IMR-90 (cell line): ENCODE measurements at regions not wholly inside any gene's neighbourhood (a gene's known extent, or its start where the extent isn't known, plus 50 kb on each side); places are given as distances from the start of the nearest gene placed in this dataset.
A peak's percentile ranks its signal among the peaks of the same experiment; 100 is the strongest.

Experiments
- ATAC-seq: fragments of 200-7000 bp; cut with Tn5 transposase; 2 replicates; pipeline ENCODE4 v1.9.1; 2020; ENCODE audit warnings: low read depth, mild to moderate bottlenecking, moderate library complexity
- BruUV-seq: library from RNA; stranded (reverse); fragments of 400-500 nt; replicated peaks from 2 replicates; lab custom pipeline; 2021; lab: Mats Ljungman, UMichigan
- CTCF ChIA-PET: fragments of 300-600 bp; formaldehyde crosslinking; extraction: SDS; loops from one replicate; lab custom pipeline; 2021; ENCODE audit warnings: antibody characterized with exemption; lab: Yijun Ruan, JAX
- POLR2A ChIA-PET: fragments of 300-600 bp; sonication (Branson Sonifier 250); formaldehyde crosslinking; loops from one replicate; lab custom pipeline; 2022; ENCODE audit warnings: antibody characterized with exemption; ENCODE audit not compliant: unreplicated experiment; lab: Charles Lee
- DNase-seq: peaks from one replicate; pipeline ENCODE4 v3.0.0; 2013
- H2AFZ ChIP-seq: replicated peaks from 2 replicates; pipeline ENCODE3; 2013; ENCODE audit warnings: low read length, mild to moderate bottlenecking; ENCODE audit not compliant: poor library complexity
- H2AK5ac ChIP-seq: 2 replicates; pipeline ENCODE4 v1.6.1; 2013; ENCODE audit warnings: low read depth, low read length, inconsistent platforms
- H2AK9ac ChIP-seq: replicated peaks from 2 replicates; pipeline ENCODE3; 2013; ENCODE audit warnings: mild to moderate bottlenecking, low read depth, low read length, moderate library complexity; ENCODE audit not compliant: poor library complexity
- H2BK120ac ChIP-seq: 2 replicates; pipeline ENCODE4 v1.6.1; 2013; ENCODE audit warnings: low read depth, low read length, inconsistent platforms
- H2BK15ac ChIP-seq: 3 replicates; pipeline ENCODE4 v1.6.1; 2013; ENCODE audit warnings: low read depth, low read length, inconsistent platforms
- H2BK20ac ChIP-seq: 2 replicates; pipeline ENCODE4 v1.6.1; 2013; ENCODE audit warnings: low read depth, mild to moderate bottlenecking, inconsistent platforms, low read length, moderate library complexity
- H2BK5ac ChIP-seq: 2 replicates; pipeline ENCODE4 v1.6.1; 2013; ENCODE audit warnings: mild to moderate bottlenecking, low read depth, low read length, inconsistent platforms; ENCODE audit not compliant: poor library complexity, severe bottlenecking
- H3K14ac ChIP-seq: replicated peaks from 2 replicates; pipeline ENCODE4 v1.6.1; 2013; ENCODE audit warnings: low read depth, low read length, inconsistent platforms
- H3K18ac ChIP-seq: 2 replicates; pipeline ENCODE4 v1.6.1; 2013; ENCODE audit warnings: low read depth, low read length, control low read depth
- H3K23ac ChIP-seq: 2 replicates; pipeline ENCODE4 v1.6.1; 2013; ENCODE audit warnings: low read depth, low read length, inconsistent platforms
- H3K27ac ChIP-seq: 2 replicates; pipeline ENCODE4 v1.5.1; 2013; ENCODE audit warnings: mild to moderate bottlenecking, control low read depth, low read length; ENCODE audit not compliant: insufficient read depth
- H3K27me3 ChIP-seq: 2 replicates; pipeline ENCODE4 v1.6.1; 2013; ENCODE audit warnings: low read length; ENCODE audit not compliant: control insufficient read depth, insufficient read depth
- H3K36me3 ChIP-seq: 2 replicates; pipeline ENCODE4 v1.6.1; 2013; ENCODE audit warnings: low read length, mixed read lengths; ENCODE audit not compliant: control insufficient read depth, insufficient read depth
- H3K4ac ChIP-seq: 2 replicates; pipeline ENCODE4 v1.6.1; 2013; ENCODE audit warnings: low read depth, low read length, inconsistent platforms
- H3K4me1 ChIP-seq: 2 replicates; pipeline ENCODE4 v1.6.1; 2013; ENCODE audit warnings: low read length, mixed read lengths; ENCODE audit not compliant: control insufficient read depth, insufficient read depth
- H3K4me2 ChIP-seq: 2 replicates; pipeline ENCODE4 v1.6.1; 2013; ENCODE audit warnings: low read depth, mild to moderate bottlenecking, control low read depth, low read length, moderate library complexity
- H3K4me3 ChIP-seq: 2 replicates; pipeline ENCODE4 v1.5.1; 2013; ENCODE audit warnings: low read depth, mild to moderate bottlenecking, control low read depth, low read length, moderate library complexity; ENCODE audit not compliant: insufficient read depth
- H3K56ac ChIP-seq: 2 replicates; pipeline ENCODE4 v1.6.1; 2013; ENCODE audit warnings: low read length, inconsistent platforms; ENCODE audit not compliant: insufficient read depth; ENCODE audit errors: extremely low read depth
- H3K79me1 ChIP-seq, 2 experiments: 2 replicates each; pipeline ENCODE4 v1.6.1; 2013; ENCODE audit warnings: low read length in 2 of 2, inconsistent platforms in 1 of 2, low read depth in 1 of 2
- H3K9ac ChIP-seq: 2 replicates; pipeline ENCODE4 v1.6.1; 2013; ENCODE audit warnings: low read depth, low read length, control low read depth
- H3K9me1 ChIP-seq: 2 replicates; pipeline ENCODE4 v1.6.1; 2013; ENCODE audit warnings: low read length, inconsistent platforms; ENCODE audit not compliant: insufficient read depth
- H3K9me3 ChIP-seq: 2 replicates; pipeline ENCODE4 v1.6.1; 2013; ENCODE audit warnings: low read length; ENCODE audit not compliant: control insufficient read depth, insufficient read depth
- H4K20me1 ChIP-seq: 2 replicates; pipeline ENCODE4 v1.6.1; 2013; ENCODE audit warnings: low read length, inconsistent platforms; ENCODE audit not compliant: insufficient read depth
- H4K5ac ChIP-seq: 2 replicates; pipeline ENCODE4 v1.6.1; 2013; ENCODE audit warnings: mild to moderate bottlenecking, low read depth, low read length, control low read depth
- H4K8ac ChIP-seq, 2 experiments: 2 replicates each; pipeline ENCODE4 v1.6.1; 2013; ENCODE audit warnings: low read depth in 2 of 2, low read length in 2 of 2, control low read depth in 1 of 2, inconsistent platforms in 1 of 2
- H4K91ac ChIP-seq: 2 replicates; pipeline ENCODE4 v1.6.1; 2013; ENCODE audit warnings: low read depth, low read length, inconsistent platforms; ENCODE audit not compliant: insufficient read depth
- BHLHE40 ChIP-seq: fragments of 150-350 bp; IDR thresholded peaks from 2 replicates; pipeline ENCODE4 v1.6.1; 2016; ENCODE audit warnings: mild to moderate bottlenecking, low read depth, low read length
- CEBPB ChIP-seq: IDR thresholded peaks from 2 replicates; pipeline ENCODE4 v1.6.1; 2012; ENCODE audit warnings: low read depth, low read length, improper control_type of control experiment
- CHD1 ChIP-seq: IDR thresholded peaks from 2 replicates; pipeline ENCODE4 v1.6.1; 2012; ENCODE audit warnings: low read depth, low read length, improper control_type of control experiment
- FOS ChIP-seq: fragments of 150-350 bp; IDR thresholded peaks from 2 replicates; pipeline ENCODE4 v1.6.1; 2016; ENCODE audit warnings: low read depth, low read length
- MAFK ChIP-seq: IDR thresholded peaks from 2 replicates; pipeline ENCODE4 v1.6.1; 2012; ENCODE audit warnings: low read depth, low read length, improper control_type of control experiment
- MXI1 ChIP-seq: IDR thresholded peaks from 2 replicates; pipeline ENCODE4 v1.6.1; 2012; ENCODE audit warnings: low read depth, mild to moderate bottlenecking, low read length, moderate library complexity, borderline replicate concordance
- NFE2L2 ChIP-seq: fragments of 150-350 bp; IDR thresholded peaks from 2 replicates; pipeline ENCODE4 v1.6.1; 2016; ENCODE audit warnings: low read depth, mild to moderate bottlenecking, low read length
- POLR2A ChIP-seq: IDR thresholded peaks from 2 replicates; pipeline ENCODE4 v1.6.1; 2012; ENCODE audit warnings: mild to moderate bottlenecking, low read depth, low read length
- RAD21 ChIP-seq: IDR thresholded peaks from 2 replicates; pipeline ENCODE4 v1.6.1; 2012; ENCODE audit warnings: low read length, improper control_type of control experiment
- RCOR1 ChIP-seq: IDR thresholded peaks from 2 replicates; pipeline ENCODE4 v1.6.1; 2012; ENCODE audit warnings: mild to moderate bottlenecking, low read length, improper control_type of control experiment; ENCODE audit not compliant: insufficient replicate concordance
- WGBS, 2 experiments: methylation state at CpG; one replicate each; pipeline versions ENCODE4 v1.1.5 to v1.1.7; 2013; ENCODE audit warnings: missing lambda C conversion rate in 2 of 2; ENCODE audit not compliant: insufficient read length in 1 of 2; ENCODE audit errors: extremely low coverage in 2 of 2; 5-methylcytosine and 5-hydroxymethylcytosine counted together
- dilution Hi-C: fragments of 300-500 bp; cut with HindIII; formaldehyde crosslinking; loops from one replicate; pipeline ENCODE4 v1.14.3; 2018; ENCODE audit warnings: low sequenced_read_pairs; ENCODE audit not compliant: unreplicated experiment
- in situ Hi-C: fragments of 300-500 bp; cut with MboI; formaldehyde crosslinking; loops from 3 replicates; pipeline ENCODE4 v1.14.3; 2019; ENCODE audit warnings: low sequenced_read_pairs, inconsistent platforms, mixed read lengths
- intact Hi-C: fragments of 100-400 bp; cut with micrococcal nuclease; formaldehyde crosslinking; loops from 2 replicates; pipeline ENCODE4 v1.10.0; 2022
- TF ChIP-seq, protein P1 (sequence below): conservative IDR thresholded peaks from 2 replicates; pipeline ENCODE4 v1.5.1; 2012; ENCODE audit warnings: mild to moderate bottlenecking, low read depth, low read length, improper control_type of control experiment
- TF ChIP-seq, protein P2 (sequence below): fragments of 150-350 bp; IDR thresholded peaks from 2 replicates; pipeline ENCODE4 v1.6.1; 2016; ENCODE audit warnings: low read depth, mild to moderate bottlenecking, low read length, moderate library complexity, borderline replicate concordance
- TF ChIP-seq, protein P3 (sequence below): fragments of 150-350 bp; IDR thresholded peaks from 2 replicates; pipeline ENCODE4 v1.6.1; 2017; ENCODE audit warnings: mild to moderate bottlenecking, antibody characterized with exemption, low read length, low read depth

DNA sequence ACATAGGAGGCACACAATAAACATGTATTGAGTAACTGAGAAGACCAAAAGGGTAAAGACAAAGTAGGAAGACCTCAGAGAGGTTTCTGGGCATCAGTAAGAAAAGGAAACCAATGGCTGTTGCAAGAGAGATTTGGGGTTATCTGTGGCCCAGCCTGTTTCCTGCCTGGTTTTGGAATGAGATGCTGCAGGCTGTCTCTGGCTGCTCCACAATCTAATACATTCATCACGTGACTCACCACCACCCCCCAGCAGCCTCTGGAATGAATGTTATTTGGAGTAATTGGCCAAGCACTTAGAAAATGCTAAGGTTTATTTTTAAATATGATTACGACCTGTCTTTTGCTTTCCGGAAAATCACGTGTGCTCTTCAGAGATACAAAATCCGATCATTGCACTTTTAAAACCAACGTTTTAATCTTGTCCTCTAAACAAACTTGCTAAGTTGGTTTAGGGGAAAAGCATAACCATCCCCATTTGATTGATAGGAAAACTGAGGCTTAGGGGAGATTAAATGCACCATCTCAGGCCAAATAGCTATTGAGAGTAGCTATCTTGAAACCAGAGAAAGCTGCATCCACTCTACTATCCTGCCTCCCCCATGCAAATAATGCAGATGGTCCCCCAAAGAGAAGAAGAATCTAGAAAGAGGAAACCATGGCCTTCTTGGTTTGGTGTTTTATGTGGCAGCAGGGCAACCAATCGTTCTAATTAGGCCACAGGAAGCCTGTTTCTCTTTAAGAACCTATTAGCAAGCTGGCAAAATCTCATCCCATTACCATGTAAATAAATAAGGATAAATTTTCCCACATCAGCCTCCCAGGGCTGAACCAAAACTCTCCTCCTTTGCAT is 151.8 kb upstream of the ADRA1B start:
- peak overlapping the region; percentile 92 to 95 for H4K8ac ChIP-seq
- H3K4me2 ChIP-seq = peak overlapping the region; percentile 64
- dilution Hi-C loops (no loop called here), intact Hi-C loops (loop anchor here (5.0 to 10.0 kb wide), 6 partner anchors 128 to 707 kb away; partner anchors contain the start of gene ADRA1B), in situ Hi-C loops (loop anchor here (25.0 kb wide), 1 partner anchor 602 kb away; no protein-coding TSS in a partner anchor)
- H4K5ac ChIP-seq = peak overlapping the region; percentile 92
- H2BK20ac ChIP-seq = peak overlapping the region; percentile 98
- H3K9ac ChIP-seq = no peak overlapping the region; the same call in 1 of the 2 replicates
- no CpG with 5 or more reads among the region's 7 CpGs for WGBS, 2 experiments
- H2AK5ac ChIP-seq = peak overlapping the region; percentile 84
- POLR2A ChIA-PET = interaction anchor here (0.6 kb wide), 1 partner anchor 10 kb away, joined by 5 read pairs; no protein-coding TSS in a partner anchor
- BruUV-seq = no TSS peak
- DNase-seq (peak; percentile 94), ATAC-seq (peak; percentile 82)
- CTCF ChIA-PET = interaction anchor here (0.6 kb wide), 1 partner anchor 215 kb away, joined by 7 read pairs; no protein-coding TSS in a partner anchor
- H3K14ac ChIP-seq = peak overlapping the region; percentile 95
- peak overlapping the region; percentile 92 for H3K56ac ChIP-seq
- H4K91ac ChIP-seq = peak overlapping the region; percentile 98
- H3K36me3 ChIP-seq = no peaks in the 10 kb centered on the region
- H3K79me1 ChIP-seq = no peaks in the 10 kb centered on the region; a peak in 1 of 4 replicates
- H4K20me1 ChIP-seq = no peaks in the 10 kb centered on the region
- H3K4me1 ChIP-seq = peaks cover 19% of the 10 kb centered on the region
- peak overlapping the region; percentile 93 for H2BK15ac ChIP-seq
- H2AFZ ChIP-seq = peak overlapping the region; percentile 78
- H3K9me3 ChIP-seq = no peaks in the 10 kb centered on the region
- H3K18ac ChIP-seq = peak overlapping the region; percentile 96
- H2BK120ac ChIP-seq = peak overlapping the region; percentile 99
- H3K27me3 ChIP-seq = no peaks in the 10 kb centered on the region
- peak overlapping the region; percentile 98 for H3K4ac ChIP-seq
- H3K4me3 ChIP-seq = no peak overlapping the region
- peaks cover 8% of the 10 kb centered on the region for H3K9me1 ChIP-seq
- peak overlapping the region; percentile 95 for H3K27ac ChIP-seq
- peak overlapping the region; percentile 94 for H2BK5ac ChIP-seq
- peak overlapping the region; percentile 35 for H2AK9ac ChIP-seq
- peak overlapping the region; percentile 89 for H3K23ac ChIP-seq
- TF ChIP-seq CEBPB = no peak; the same call in 1 of the 2 replicates
- TF ChIP-seq, protein P1, sequence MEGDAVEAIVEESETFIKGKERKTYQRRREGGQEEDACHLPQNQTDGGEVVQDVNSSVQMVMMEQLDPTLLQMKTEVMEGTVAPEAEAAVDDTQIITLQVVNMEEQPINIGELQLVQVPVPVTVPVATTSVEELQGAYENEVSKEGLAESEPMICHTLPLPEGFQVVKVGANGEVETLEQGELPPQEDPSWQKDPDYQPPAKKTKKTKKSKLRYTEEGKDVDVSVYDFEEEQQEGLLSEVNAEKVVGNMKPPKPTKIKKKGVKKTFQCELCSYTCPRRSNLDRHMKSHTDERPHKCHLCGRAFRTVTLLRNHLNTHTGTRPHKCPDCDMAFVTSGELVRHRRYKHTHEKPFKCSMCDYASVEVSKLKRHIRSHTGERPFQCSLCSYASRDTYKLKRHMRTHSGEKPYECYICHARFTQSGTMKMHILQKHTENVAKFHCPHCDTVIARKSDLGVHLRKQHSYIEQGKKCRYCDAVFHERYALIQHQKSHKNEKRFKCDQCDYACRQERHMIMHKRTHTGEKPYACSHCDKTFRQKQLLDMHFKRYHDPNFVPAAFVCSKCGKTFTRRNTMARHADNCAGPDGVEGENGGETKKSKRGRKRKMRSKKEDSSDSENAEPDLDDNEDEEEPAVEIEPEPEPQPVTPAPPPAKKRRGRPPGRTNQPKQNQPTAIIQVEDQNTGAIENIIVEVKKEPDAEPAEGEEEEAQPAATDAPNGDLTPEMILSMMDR = no peak
- peak; percentile 63 for TF ChIP-seq FOS
- no peak for TF ChIP-seq RAD21
- TF ChIP-seq MXI1 = no peak
- TF ChIP-seq, protein P2, sequence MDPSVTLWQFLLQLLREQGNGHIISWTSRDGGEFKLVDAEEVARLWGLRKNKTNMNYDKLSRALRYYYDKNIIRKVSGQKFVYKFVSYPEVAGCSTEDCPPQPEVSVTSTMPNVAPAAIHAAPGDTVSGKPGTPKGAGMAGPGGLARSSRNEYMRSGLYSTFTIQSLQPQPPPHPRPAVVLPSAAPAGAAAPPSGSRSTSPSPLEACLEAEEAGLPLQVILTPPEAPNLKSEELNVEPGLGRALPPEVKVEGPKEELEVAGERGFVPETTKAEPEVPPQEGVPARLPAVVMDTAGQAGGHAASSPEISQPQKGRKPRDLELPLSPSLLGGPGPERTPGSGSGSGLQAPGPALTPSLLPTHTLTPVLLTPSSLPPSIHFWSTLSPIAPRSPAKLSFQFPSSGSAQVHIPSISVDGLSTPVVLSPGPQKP = no peak
- 0 out of 2 replicates have a peak, but pooled peaks have one; percentile 30 for TF ChIP-seq MAFK
- TF ChIP-seq CHD1 = no peak
- TF ChIP-seq RCOR1 = peak; percentile 94
- no peak for TF ChIP-seq NFE2L2
- no peak for TF ChIP-seq POLR2A
- peak; percentile 93 for TF ChIP-seq BHLHE40
- TF ChIP-seq, protein P3, sequence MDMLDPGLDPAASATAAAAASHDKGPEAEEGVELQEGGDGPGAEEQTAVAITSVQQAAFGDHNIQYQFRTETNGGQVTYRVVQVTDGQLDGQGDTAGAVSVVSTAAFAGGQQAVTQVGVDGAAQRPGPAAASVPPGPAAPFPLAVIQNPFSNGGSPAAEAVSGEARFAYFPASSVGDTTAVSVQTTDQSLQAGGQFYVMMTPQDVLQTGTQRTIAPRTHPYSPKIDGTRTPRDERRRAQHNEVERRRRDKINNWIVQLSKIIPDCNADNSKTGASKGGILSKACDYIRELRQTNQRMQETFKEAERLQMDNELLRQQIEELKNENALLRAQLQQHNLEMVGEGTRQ = peak; percentile 94
